ENCODE measurements at regions not wholly inside any gene's neighbourhood (a gene's known extent, or its start where the extent isn't known, plus 50 kb on each side); places are given as distances from the start of the nearest gene placed in this dataset.
"Not testable (repeated sequence)": the region's sequence is repeated elsewhere in the genome, so short reads cannot be mapped to it uniquely, and the experiment has no call there.

DNA sequence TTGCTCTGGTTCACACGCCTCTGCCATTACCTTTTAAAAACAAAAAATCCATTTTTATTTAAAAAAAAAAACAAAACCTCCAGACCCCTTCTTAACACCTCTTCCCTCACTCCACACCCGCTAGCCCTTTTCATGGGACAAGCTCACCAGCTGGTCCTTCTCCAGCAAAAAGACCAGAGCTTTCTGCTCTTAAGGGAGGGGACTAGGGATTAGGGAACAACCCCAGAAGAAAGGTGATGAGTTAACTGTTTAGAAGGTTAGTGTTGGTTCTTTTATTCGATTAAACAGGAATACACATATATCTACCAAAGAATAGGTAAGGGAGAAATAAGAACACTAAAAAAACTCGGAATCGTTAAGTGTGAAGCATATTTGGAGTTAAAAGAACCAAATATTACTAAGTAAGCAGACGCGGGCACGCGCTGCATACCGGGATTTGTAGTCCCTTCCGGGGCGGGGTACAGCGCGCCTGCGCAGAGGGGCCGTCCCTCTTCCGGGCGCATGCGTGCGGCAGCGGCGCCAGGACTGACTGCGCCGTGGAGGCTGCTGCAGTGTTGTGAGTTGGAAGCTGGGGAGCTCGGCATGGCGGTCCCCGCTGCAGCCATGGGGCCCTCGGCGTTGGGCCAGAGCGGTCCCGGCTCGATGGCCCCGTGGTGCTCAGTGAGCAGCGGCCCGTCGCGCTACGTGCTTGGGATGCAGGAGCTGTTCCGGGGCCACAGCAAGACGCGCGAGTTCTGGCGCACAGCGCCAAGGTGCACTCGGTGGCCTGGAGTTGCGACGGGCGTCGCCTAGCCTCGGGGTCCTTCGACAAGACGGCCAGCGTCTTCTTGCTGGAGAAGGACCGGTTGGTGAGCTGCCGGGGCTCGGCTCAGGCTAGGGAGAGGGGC is 92.6 kb upstream of the FAM153A start:
- TF ChIP-seq, protein P1, sequence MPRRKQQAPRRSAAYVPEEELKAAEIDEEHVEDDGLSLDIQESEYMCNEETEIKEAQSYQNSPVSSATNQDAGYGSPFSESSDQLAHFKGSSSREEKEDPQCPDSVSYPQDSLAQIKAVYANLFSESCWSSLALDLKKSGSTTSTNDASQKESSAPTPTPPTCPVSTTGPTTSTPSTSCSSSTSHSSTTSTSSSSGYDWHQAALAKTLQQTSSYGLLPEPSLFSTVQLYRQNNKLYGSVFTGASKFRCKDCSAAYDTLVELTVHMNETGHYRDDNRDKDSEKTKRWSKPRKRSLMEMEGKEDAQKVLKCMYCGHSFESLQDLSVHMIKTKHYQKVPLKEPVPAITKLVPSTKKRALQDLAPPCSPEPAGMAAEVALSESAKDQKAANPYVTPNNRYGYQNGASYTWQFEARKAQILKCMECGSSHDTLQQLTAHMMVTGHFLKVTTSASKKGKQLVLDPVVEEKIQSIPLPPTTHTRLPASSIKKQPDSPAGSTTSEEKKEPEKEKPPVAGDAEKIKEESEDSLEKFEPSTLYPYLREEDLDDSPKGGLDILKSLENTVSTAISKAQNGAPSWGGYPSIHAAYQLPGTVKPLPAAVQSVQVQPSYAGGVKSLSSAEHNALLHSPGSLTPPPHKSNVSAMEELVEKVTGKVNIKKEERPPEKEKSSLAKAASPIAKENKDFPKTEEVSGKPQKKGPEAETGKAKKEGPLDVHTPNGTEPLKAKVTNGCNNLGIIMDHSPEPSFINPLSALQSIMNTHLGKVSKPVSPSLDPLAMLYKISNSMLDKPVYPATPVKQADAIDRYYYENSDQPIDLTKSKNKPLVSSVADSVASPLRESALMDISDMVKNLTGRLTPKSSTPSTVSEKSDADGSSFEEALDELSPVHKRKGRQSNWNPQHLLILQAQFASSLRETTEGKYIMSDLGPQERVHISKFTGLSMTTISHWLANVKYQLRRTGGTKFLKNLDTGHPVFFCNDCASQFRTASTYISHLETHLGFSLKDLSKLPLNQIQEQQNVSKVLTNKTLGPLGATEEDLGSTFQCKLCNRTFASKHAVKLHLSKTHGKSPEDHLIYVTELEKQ (tag by site-specific recombination; IDR thresholded peaks at IDR 0.05; ENCODE audit: borderline replicate concordance), result not testable (repeated sequence)
- TF ChIP-seq ZNF426 (tag by site-specific recombination; IDR thresholded peaks at IDR 0.05); ZNF596 (tag by site-specific recombination; IDR thresholded peaks at IDR 0.05); ZNF138 (tag by site-specific recombination; IDR thresholded peaks at IDR 0.05; ENCODE audit: borderline replicate concordance); ZNF670 (tag by site-specific recombination; IDR thresholded peaks at IDR 0.05; ENCODE audit: low read depth); ZNF350 (tag by site-specific recombination; IDR thresholded peaks at IDR 0.05): not testable (repeated sequence)
- TF ChIP-seq, protein P2, sequence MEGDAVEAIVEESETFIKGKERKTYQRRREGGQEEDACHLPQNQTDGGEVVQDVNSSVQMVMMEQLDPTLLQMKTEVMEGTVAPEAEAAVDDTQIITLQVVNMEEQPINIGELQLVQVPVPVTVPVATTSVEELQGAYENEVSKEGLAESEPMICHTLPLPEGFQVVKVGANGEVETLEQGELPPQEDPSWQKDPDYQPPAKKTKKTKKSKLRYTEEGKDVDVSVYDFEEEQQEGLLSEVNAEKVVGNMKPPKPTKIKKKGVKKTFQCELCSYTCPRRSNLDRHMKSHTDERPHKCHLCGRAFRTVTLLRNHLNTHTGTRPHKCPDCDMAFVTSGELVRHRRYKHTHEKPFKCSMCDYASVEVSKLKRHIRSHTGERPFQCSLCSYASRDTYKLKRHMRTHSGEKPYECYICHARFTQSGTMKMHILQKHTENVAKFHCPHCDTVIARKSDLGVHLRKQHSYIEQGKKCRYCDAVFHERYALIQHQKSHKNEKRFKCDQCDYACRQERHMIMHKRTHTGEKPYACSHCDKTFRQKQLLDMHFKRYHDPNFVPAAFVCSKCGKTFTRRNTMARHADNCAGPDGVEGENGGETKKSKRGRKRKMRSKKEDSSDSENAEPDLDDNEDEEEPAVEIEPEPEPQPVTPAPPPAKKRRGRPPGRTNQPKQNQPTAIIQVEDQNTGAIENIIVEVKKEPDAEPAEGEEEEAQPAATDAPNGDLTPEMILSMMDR (tag by site-specific recombination; IDR thresholded peaks at IDR 0.05), result not testable (repeated sequence)
- TF ChIP-seq, protein P3, sequence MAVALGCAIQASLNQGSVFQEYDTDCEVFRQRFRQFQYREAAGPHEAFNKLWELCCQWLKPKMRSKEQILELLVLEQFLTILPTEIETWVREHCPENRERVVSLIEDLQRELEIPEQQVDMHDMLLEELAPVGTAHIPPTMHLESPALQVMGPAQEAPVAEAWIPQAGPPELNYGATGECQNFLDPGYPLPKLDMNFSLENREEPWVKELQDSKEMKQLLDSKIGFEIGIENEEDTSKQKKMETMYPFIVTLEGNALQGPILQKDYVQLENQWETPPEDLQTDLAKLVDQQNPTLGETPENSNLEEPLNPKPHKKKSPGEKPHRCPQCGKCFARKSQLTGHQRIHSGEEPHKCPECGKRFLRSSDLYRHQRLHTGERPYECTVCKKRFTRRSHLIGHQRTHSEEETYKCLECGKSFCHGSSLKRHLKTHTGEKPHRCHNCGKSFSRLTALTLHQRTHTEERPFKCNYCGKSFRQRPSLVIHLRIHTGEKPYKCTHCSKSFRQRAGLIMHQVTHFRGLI (tag by site-specific recombination; IDR thresholded peaks at IDR 0.05), result not testable (repeated sequence)
- TF ChIP-seq, protein P4, sequence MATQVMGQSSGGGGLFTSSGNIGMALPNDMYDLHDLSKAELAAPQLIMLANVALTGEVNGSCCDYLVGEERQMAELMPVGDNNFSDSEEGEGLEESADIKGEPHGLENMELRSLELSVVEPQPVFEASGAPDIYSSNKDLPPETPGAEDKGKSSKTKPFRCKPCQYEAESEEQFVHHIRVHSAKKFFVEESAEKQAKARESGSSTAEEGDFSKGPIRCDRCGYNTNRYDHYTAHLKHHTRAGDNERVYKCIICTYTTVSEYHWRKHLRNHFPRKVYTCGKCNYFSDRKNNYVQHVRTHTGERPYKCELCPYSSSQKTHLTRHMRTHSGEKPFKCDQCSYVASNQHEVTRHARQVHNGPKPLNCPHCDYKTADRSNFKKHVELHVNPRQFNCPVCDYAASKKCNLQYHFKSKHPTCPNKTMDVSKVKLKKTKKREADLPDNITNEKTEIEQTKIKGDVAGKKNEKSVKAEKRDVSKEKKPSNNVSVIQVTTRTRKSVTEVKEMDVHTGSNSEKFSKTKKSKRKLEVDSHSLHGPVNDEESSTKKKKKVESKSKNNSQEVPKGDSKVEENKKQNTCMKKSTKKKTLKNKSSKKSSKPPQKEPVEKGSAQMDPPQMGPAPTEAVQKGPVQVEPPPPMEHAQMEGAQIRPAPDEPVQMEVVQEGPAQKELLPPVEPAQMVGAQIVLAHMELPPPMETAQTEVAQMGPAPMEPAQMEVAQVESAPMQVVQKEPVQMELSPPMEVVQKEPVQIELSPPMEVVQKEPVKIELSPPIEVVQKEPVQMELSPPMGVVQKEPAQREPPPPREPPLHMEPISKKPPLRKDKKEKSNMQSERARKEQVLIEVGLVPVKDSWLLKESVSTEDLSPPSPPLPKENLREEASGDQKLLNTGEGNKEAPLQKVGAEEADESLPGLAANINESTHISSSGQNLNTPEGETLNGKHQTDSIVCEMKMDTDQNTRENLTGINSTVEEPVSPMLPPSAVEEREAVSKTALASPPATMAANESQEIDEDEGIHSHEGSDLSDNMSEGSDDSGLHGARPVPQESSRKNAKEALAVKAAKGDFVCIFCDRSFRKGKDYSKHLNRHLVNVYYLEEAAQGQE (tag by site-specific recombination; IDR thresholded peaks at IDR 0.05), result not testable (repeated sequence)
- TF ChIP-seq, protein P5, sequence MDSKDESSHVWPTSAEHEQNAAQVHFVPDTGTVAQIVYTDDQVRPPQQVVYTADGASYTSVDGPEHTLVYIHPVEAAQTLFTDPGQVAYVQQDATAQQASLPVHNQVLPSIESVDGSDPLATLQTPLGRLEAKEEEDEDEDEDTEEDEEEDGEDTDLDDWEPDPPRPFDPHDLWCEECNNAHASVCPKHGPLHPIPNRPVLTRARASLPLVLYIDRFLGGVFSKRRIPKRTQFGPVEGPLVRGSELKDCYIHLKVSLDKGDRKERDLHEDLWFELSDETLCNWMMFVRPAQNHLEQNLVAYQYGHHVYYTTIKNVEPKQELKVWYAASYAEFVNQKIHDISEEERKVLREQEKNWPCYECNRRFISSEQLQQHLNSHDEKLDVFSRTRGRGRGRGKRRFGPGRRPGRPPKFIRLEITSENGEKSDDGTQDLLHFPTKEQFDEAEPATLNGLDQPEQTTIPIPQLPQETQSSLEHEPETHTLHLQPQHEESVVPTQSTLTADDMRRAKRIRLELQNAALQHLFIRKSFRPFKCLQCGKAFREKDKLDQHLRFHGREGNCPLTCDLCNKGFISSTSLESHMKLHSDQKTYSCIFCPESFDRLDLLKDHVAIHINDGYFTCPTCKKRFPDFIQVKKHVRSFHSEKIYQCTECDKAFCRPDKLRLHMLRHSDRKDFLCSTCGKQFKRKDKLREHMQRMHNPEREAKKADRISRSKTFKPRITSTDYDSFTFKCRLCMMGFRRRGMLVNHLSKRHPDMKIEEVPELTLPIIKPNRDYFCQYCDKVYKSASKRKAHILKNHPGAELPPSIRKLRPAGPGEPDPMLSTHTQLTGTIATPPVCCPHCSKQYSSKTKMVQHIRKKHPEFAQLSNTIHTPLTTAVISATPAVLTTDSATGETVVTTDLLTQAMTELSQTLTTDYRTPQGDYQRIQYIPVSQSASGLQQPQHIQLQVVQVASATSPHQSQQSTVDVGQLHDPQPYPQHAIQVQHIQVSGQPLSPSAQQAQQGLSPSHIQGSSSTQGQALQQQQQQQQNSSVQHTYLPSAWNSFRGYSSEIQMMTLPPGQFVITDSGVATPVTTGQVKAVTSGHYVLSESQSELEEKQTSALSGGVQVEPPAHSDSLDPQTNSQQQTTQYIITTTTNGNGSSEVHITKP (tag by site-specific recombination; IDR thresholded peaks at IDR 0.05), result not testable (repeated sequence)
